ENCODE measurements at regions not wholly inside any gene's neighbourhood (a gene's known extent, or its start where the extent isn't known, plus 50 kb on each side); places are given as distances from the start of the nearest gene placed in this dataset.

DNA sequence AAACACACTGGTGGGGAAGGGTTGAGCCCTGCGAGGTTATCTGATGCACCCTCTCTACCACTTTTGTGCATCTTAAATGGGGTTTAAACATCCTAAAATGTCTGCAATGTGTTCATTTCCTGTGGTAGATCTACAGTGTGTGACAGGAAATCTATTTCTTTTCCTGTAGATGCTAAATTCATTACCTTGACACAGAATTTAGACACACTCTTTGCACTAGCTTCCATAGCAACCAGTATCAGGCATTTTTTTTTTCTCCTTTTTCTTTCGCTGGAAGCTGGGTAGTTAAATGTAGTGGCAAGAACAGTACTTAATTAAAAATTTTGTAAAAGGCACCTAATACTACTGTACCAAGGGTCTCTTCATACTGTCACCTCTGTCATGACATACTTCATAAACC is 141.1 kb downstream of the RFPL4B start:
- TF ChIP-seq, protein P1, sequence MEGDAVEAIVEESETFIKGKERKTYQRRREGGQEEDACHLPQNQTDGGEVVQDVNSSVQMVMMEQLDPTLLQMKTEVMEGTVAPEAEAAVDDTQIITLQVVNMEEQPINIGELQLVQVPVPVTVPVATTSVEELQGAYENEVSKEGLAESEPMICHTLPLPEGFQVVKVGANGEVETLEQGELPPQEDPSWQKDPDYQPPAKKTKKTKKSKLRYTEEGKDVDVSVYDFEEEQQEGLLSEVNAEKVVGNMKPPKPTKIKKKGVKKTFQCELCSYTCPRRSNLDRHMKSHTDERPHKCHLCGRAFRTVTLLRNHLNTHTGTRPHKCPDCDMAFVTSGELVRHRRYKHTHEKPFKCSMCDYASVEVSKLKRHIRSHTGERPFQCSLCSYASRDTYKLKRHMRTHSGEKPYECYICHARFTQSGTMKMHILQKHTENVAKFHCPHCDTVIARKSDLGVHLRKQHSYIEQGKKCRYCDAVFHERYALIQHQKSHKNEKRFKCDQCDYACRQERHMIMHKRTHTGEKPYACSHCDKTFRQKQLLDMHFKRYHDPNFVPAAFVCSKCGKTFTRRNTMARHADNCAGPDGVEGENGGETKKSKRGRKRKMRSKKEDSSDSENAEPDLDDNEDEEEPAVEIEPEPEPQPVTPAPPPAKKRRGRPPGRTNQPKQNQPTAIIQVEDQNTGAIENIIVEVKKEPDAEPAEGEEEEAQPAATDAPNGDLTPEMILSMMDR (IDR thresholded peaks at IDR 0.05), result no peak
- H3K36me3 ChIP-seq, result no peaks in the 10 kb centered on the region
- DNase-seq (ENCODE audit: low spot score), result no peak
- H3K9me3 ChIP-seq, result no peaks in the 10 kb centered on the region
- no peaks in the 10 kb centered on the region for H3K27me3 ChIP-seq
- peaks cover 0 to 7% of the 10 kb centered on the region in 2 donors for H3K4me1 ChIP-seq
- H3K4me3 ChIP-seq, result no peak overlapping the region
- H3K27ac ChIP-seq, result no peak overlapping the region

DNA sequence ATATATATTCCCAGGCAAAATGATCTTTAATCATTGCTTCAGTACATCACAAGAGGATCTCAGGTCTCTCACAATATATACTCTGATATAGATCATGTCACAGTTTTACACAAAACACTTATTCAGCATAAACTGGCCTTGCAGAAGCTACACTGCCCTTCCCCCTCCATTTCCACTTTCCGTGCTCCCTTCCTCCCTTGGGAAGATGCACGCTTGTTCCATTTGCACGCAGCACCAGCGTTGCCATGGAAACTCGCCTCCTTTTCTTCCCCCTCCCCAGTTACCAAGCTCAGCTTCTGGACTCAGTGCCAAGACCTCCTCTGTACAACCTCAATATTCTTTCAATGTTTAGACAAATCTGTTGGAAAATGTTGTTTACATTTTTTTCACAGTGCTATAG is 154.6 kb downstream of the RFPL4B start:
- Histone ChIP-seq H3K4me3 (no peak overlapping the region), H3K9me3 (no peaks in the 10 kb centered on the region), H3K4me1 (peaks cover 0 to 5% of the 10 kb centered on the region in 2 donors), H3K27ac (no peak overlapping the region), H3K36me3 (no peaks in the 10 kb centered on the region), H3K27me3 (no peaks in the 10 kb centered on the region)
- no peak for DNase-seq (ENCODE audit: low spot score)
- TF ChIP-seq, protein P1 (IDR thresholded peaks at IDR 0.05), result no peak

DNA sequence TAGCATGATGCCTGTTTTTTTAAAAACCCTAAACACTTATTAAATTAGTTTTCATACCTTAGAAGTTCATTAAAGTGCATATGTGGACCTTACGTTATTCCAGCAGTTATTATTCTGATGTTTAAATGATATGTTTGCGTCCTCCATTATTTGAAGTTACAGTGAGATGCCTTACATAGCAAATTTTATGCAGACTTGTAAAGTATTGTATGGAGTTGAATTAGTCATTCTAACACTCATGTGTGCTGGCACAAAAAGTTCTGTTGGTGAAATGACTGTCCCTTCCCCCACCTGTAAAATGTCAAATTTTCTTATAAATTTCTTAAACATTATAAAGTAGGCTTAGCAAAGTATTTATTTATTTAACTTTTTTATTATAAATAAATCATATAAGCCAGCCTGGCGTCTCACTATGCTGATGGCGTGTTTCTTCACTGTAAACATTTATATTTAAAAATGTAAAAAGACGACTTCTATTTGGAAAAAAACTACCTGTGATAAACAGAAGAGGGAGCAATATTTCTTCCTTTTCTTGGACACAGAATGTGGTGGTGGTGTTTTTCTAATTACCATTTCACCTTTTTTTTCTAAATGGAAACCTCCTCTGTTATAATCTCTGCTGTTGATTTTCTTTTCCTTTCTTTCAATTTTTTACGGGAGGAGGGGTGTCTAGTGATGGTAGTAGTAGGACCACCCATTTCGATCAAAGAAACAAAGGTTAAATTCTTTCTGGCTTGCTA is 155.4 kb downstream of the RFPL4B start:
- DNase-seq (ENCODE audit: low spot score), result no peak
- no peak overlapping the region for H3K27ac ChIP-seq
- no peaks in the 10 kb centered on the region for H3K36me3 ChIP-seq
- TF ChIP-seq, protein P1 (IDR thresholded peaks at IDR 0.05), result peak; percentile 9 to 59
- peaks cover 0 to 5% of the 10 kb centered on the region in 2 donors for H3K4me1 ChIP-seq
- H3K27me3 ChIP-seq, result no peaks in the 10 kb centered on the region
- no peaks in the 10 kb centered on the region for H3K9me3 ChIP-seq
- no peak overlapping the region for H3K4me3 ChIP-seq

DNA sequence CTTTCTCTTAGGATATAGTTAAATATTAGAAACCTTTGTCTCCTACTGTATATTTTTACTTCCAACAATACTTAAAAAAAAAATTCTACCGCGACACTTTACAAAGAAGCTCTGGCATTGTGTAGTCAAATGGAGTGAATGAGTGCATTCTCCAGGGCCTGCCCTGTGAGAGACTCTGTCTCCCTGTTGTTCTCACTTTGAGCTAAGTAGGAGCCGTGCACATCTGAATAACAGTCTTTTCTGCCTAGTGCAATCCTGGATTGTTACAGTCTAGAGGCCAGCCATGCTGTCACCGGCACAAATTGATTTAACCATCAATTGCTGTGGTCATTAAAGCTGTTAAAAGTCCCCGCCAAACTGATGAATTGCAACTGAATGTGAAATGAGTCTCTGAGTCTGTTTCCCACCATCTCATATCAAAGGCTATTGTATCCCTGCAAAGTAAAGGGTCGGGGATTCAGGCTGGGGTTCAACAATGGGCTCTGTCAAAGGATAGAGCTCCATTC is 156.0 kb downstream of the RFPL4B start:
- H3K9me3 ChIP-seq, result no peaks in the 10 kb centered on the region
- no peaks in the 10 kb centered on the region for H3K27me3 ChIP-seq
- no peaks in the 10 kb centered on the region for H3K36me3 ChIP-seq
- H3K27ac ChIP-seq, result no peak overlapping the region
- peaks cover 0 to 5% of the 10 kb centered on the region in 2 donors for H3K4me1 ChIP-seq
- no peak overlapping the region for H3K4me3 ChIP-seq
- no peak for DNase-seq (ENCODE audit: low spot score)
- TF ChIP-seq, protein P1 (IDR thresholded peaks at IDR 0.05), result no peak

DNA sequence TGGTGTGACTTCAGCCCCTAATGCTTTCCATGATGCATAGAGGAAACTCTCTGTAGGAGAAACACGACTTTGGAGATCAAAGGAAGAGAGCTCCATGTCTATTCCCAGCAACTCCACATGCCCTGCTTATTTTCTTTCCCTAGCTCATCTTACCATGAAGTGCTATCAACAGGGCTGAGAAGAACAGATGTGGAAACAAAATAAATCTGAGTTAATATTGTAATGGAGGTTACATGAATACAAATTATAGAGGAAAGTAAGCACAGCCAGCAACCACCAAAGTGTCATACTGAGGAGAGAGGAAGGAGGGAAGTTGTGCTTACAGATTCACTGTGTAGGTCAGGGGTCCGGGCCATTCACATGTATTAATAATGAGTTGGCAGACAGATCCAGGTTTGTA is 157.5 kb downstream of the RFPL4B start:
- no peak for DNase-seq (ENCODE audit: low spot score)
- Histone ChIP-seq H3K27me3 (no peaks in the 10 kb centered on the region), H3K4me1 (peaks cover 0 to 5% of the 10 kb centered on the region in 2 donors), H3K27ac (no peak overlapping the region), H3K36me3 (no peaks in the 10 kb centered on the region), H3K9me3 (peaks cover 0 to 3% of the 10 kb centered on the region in 2 donors), H3K4me3 (no peak overlapping the region)
- TF ChIP-seq, protein P1 (IDR thresholded peaks at IDR 0.05), result no peak
